NB4 (cell line): ENCODE measurements at regions not wholly inside any gene's neighbourhood (a gene's known extent, or its start where the extent isn't known, plus 50 kb on each side); places are given as distances from the start of the nearest gene placed in this dataset.

Source experiments
- TF ChIP-seq, protein P1 (sequence below): IDR thresholded peaks from one replicate; pipeline ENCODE4 v1.5.1; 2012; ENCODE audit warnings: low read depth, low read length
- TF ChIP-seq, protein P2 (sequence below): IDR thresholded peaks from 2 replicates; pipeline ENCODE4 v1.6.1; 2011; ENCODE audit warnings: low read depth, low read length

DNA sequence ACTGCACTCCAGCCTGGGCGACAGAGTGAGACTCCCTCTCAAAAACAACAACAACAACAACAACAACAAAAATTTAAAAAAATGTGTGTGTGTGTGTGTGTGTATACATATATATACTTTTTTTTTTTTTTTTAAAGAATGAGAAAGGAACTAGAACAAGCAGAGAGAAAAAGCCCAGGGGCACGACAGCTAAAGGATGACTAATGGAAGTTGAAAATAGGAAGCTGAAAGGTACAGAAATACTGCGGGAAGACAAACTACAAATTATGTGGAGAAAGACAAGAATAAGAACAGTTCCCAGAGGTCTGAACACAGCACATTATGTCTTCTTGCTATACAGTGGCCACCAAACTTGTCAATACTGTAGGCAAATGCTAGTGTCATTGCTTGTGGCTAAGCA is 141.9 kb upstream of the PRSS1 start:
- TF ChIP-seq, protein P1, sequence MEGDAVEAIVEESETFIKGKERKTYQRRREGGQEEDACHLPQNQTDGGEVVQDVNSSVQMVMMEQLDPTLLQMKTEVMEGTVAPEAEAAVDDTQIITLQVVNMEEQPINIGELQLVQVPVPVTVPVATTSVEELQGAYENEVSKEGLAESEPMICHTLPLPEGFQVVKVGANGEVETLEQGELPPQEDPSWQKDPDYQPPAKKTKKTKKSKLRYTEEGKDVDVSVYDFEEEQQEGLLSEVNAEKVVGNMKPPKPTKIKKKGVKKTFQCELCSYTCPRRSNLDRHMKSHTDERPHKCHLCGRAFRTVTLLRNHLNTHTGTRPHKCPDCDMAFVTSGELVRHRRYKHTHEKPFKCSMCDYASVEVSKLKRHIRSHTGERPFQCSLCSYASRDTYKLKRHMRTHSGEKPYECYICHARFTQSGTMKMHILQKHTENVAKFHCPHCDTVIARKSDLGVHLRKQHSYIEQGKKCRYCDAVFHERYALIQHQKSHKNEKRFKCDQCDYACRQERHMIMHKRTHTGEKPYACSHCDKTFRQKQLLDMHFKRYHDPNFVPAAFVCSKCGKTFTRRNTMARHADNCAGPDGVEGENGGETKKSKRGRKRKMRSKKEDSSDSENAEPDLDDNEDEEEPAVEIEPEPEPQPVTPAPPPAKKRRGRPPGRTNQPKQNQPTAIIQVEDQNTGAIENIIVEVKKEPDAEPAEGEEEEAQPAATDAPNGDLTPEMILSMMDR, result no peak
- TF ChIP-seq, protein P2, sequence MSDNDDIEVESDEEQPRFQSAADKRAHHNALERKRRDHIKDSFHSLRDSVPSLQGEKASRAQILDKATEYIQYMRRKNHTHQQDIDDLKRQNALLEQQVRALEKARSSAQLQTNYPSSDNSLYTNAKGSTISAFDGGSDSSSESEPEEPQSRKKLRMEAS, result no peak
